GM04503 (cell line): ENCODE measurements at regions not wholly inside any gene's neighbourhood (a gene's known extent, or its start where the extent isn't known, plus 50 kb on each side); places are given as distances from the start of the nearest gene placed in this dataset.
"Not testable (repeated sequence)": the region's sequence is repeated elsewhere in the genome, so short reads cannot be mapped to it uniquely, and the experiment has no call there.

ENCODE experiments used
- DNase-seq: peaks from one replicate; pipeline ENCODE4 v3.0.0-alpha.2; 2012; ENCODE audit warnings: low read depth

- DNase-seq, result no peak
These were observed 121.5 kb downstream of the APIP start for GRCh38 chr11:34794696-34795095.

GRCh38 chr11:34793666-34794065 is 122.5 kb downstream of the APIP start:
- DNase-seq, result no peak

GRCh38 chr11:34792814-34793258 is 123.3 kb downstream of the APIP start:
- no peak for DNase-seq

- DNase-seq, result no peak
These were observed 124.2 kb downstream of the APIP start for GRCh38 chr11:34791780-34792542.

- no peak for DNase-seq
These were observed 125.6 kb downstream of the APIP start for GRCh38 chr11:34790620-34791019.

GRCh38 chr11:34789196-34789834 is 126.9 kb downstream of the APIP start:
- DNase-seq, result no peak

GRCh38 chr11:34788642-34789041 is 127.5 kb downstream of the APIP start:
- DNase-seq, result no peak

- no peak for DNase-seq
These were observed 128.3 kb downstream of the APIP start for GRCh38 chr11:34787895-34788294.

- no peak for DNase-seq
These were observed 128.8 kb downstream of the APIP start for GRCh38 chr11:34787348-34787747.

GRCh38 chr11:34784318-34784841 is 131.8 kb downstream of the APIP start:
- DNase-seq, result no peak

- DNase-seq, result no peak
These were observed 132.3 kb downstream of the APIP start for GRCh38 chr11:34783816-34784317.

- not testable (repeated sequence) for DNase-seq
These were observed 134.4 kb downstream of the APIP start for GRCh38 chr11:34781826-34782225.

GRCh38 chr11:34775417-34775888 is 140.7 kb downstream of the APIP start:
- no peak for DNase-seq

GRCh38 chr11:34774604-34775003 is 141.6 kb downstream of the APIP start:
- DNase-seq, result no peak

GRCh38 chr11:34773826-34774225 is 142.4 kb downstream of the APIP start:
- DNase-seq, result no peak

GRCh38 chr11:34773211-34773610 is 143.0 kb downstream of the APIP start:
- DNase-seq, result no peak

- no peak for DNase-seq
These were observed 146.1 kb downstream of the APIP start for GRCh38 chr11:34770111-34770510.

- no peak for DNase-seq
These were observed 147.0 kb downstream of the APIP start for GRCh38 chr11:34769224-34769623.

- not testable (repeated sequence) for DNase-seq
These were observed 141.7 kb downstream of the EHF start for GRCh38 chr11:34762625-34763024.

GRCh38 chr11:34758262-34758661 is 137.4 kb downstream of the EHF start:
- DNase-seq, result no peak

- DNase-seq, result no peak
These were observed 136.1 kb downstream of the EHF start for GRCh38 chr11:34757026-34757451.

- DNase-seq, result no peak
These were observed 135.7 kb downstream of the EHF start for GRCh38 chr11:34756591-34756990.

GRCh38 chr11:34755671-34756070 is 134.8 kb downstream of the EHF start:
- no peak for DNase-seq
